ENCODE measurements at regions not wholly inside any gene's neighbourhood (a gene's known extent, or its start where the extent isn't known, plus 50 kb on each side); places are given as distances from the start of the nearest gene placed in this dataset.
A peak's percentile ranks its signal among the peaks of the same experiment; 100 is the strongest.

GRCh38 chr5:158177146-158177545 lies 318.2 kb upstream of the CLINT1 start:
- CTCF ChIA-PET, result no interaction called here

GRCh38 chr5:158175934-158176481 lies 317.1 kb upstream of the CLINT1 start:
- H3K4me3 Mint-ChIP-seq, result no peak overlapping the region
- no peak overlapping the region for H3K27ac Mint-ChIP-seq
- DNase-seq (no peak), ATAC-seq (ENCODE audit: poor library complexity) (no peak)
- H3K4me1 ChIP-seq (ENCODE audit: insufficient read depth, low read length), result no peaks in the 10 kb centered on the region
- intact Hi-C loops (cut with DNase I, micrococcal nuclease), result loop anchor here (1.0 to 5.0 kb wide), 4 partner anchors 521 to 957 kb away; no protein-coding TSS in a partner anchor
- H3K27me3 ChIP-seq (ENCODE audit: control insufficient read depth in 1 of 2, insufficient read depth in 2 of 2, low read length in 2 of 2), result peaks cover 0 to 3% of the 10 kb centered on the region in 2 experiments
- no peaks in the 10 kb centered on the region for H3K9me3 Mint-ChIP-seq
- no peaks in the 10 kb centered on the region for H3K27me3 Mint-ChIP-seq
- ChIA-PET POLR2A (interaction anchor here (0.6 kb wide), 1 partner anchor 957 kb away, joined by 3 read pairs; no protein-coding TSS in a partner anchor), CTCF (interaction anchor here (2.3 kb wide), 1 partner anchor 931 kb away, joined by 9 read pairs; no protein-coding TSS in a partner anchor)
- H3K4me1 Mint-ChIP-seq (ENCODE audit: low read depth), result no peaks in the 10 kb centered on the region
- no peaks in the 10 kb centered on the region for H3K9me3 ChIP-seq (ENCODE audit: control insufficient read depth in 1 of 2, insufficient read depth in 1 of 2, low read length in 2 of 2)
- H3K36me3 ChIP-seq (ENCODE audit: insufficient read depth, low read length), result no peaks in the 10 kb centered on the region
- H3K27ac ChIP-seq (ENCODE audit: low read depth in 1 of 2, low read length in 2 of 2), result no peak overlapping the region
- no peak overlapping the region for H3K4me3 ChIP-seq (ENCODE audit: low read length)
- no peaks in the 10 kb centered on the region for H3K36me3 Mint-ChIP-seq (ENCODE audit: low read depth)
- TF ChIP-seq CTCF (IDR thresholded peaks at IDR 0.05), result no peak

More at GRCh38 chr5:158177146-158177545, 318.2 kb upstream of the CLINT1 start:
- no peak for TF ChIP-seq CTCF (IDR thresholded peaks at IDR 0.05)
- intact Hi-C loops (cut with DNase I, micrococcal nuclease), result loop anchor here in 1 of 2 experiments (2.0 to 5.0 kb wide), 2 partner anchors 520 to 930 kb away; no protein-coding TSS in a partner anchor
- no peaks in the 10 kb centered on the region for H3K4me1 Mint-ChIP-seq (ENCODE audit: low read depth)
- H3K9me3 ChIP-seq (ENCODE audit: control insufficient read depth in 1 of 2, insufficient read depth in 1 of 2, low read length in 2 of 2), result no peaks in the 10 kb centered on the region
- no peak overlapping the region for H3K4me3 Mint-ChIP-seq
- H3K36me3 Mint-ChIP-seq (ENCODE audit: low read depth), result no peaks in the 10 kb centered on the region
- POLR2A ChIA-PET, result no interaction called here
- no peak overlapping the region for H3K27ac ChIP-seq (ENCODE audit: low read depth in 1 of 2, low read length in 2 of 2)
- H3K4me3 ChIP-seq (ENCODE audit: low read length), result no peak overlapping the region
- H3K9me3 Mint-ChIP-seq, result no peaks in the 10 kb centered on the region
- DNase-seq (no peak), ATAC-seq (ENCODE audit: poor library complexity) (no peak)
- H3K27me3 ChIP-seq (ENCODE audit: control insufficient read depth in 1 of 2, insufficient read depth in 2 of 2, low read length in 2 of 2), result peaks cover 0 to 3% of the 10 kb centered on the region in 2 experiments
- no peaks in the 10 kb centered on the region for H3K27me3 Mint-ChIP-seq
- H3K27ac Mint-ChIP-seq, result no peak overlapping the region
- H3K4me1 ChIP-seq (ENCODE audit: insufficient read depth, low read length), result no peaks in the 10 kb centered on the region
- H3K36me3 ChIP-seq (ENCODE audit: insufficient read depth, low read length), result no peaks in the 10 kb centered on the region

GRCh38 chr5:158174918-158175851 lies 316.2 kb upstream of the CLINT1 start:
- Histone ChIP-seq H3K27ac (ENCODE audit: low read depth in 1 of 2, low read length in 2 of 2) (no peak overlapping the region), H3K36me3 (ENCODE audit: insufficient read depth, low read length) (no peaks in the 10 kb centered on the region), H3K9me3 (ENCODE audit: control insufficient read depth in 1 of 2, insufficient read depth in 1 of 2, low read length in 2 of 2) (no peaks in the 10 kb centered on the region), H3K4me1 (ENCODE audit: insufficient read depth, low read length) (no peaks in the 10 kb centered on the region), H3K27me3 (ENCODE audit: control insufficient read depth in 1 of 2, insufficient read depth in 2 of 2, low read length in 2 of 2) (peaks cover 0 to 3% of the 10 kb centered on the region in 2 experiments), H3K4me3 (ENCODE audit: low read length) (no peak overlapping the region)
- no peaks in the 10 kb centered on the region for H3K27me3 Mint-ChIP-seq
- ChIA-PET CTCF (interaction anchor here (0.5 to 2.3 kb wide), 3 partner anchors 582 to 957 kb away, joined by 3 to 9 read pairs (median 3); no protein-coding TSS in a partner anchor), POLR2A (interaction anchor here (1.3 to 1.4 kb wide), 2 partner anchors 521 to 932 kb away, joined by 3 to 13 read pairs; no protein-coding TSS in a partner anchor)
- no peaks in the 10 kb centered on the region for H3K4me1 Mint-ChIP-seq (ENCODE audit: low read depth)
- peak; percentile 52 for ATAC-seq (ENCODE audit: poor library complexity)
- no peak overlapping the region for H3K4me3 Mint-ChIP-seq
- H3K9me3 Mint-ChIP-seq, result no peaks in the 10 kb centered on the region
- peak; percentile 55 for TF ChIP-seq CTCF (IDR thresholded peaks at IDR 0.05)
- intact Hi-C loops (cut with DNase I, micrococcal nuclease), result loop anchor here (1.0 to 5.0 kb wide), 3 partner anchors 522 to 958 kb away; no protein-coding TSS in a partner anchor
- DNase-seq, result peak; percentile 3 to 70 (median 29)
- H3K36me3 Mint-ChIP-seq (ENCODE audit: low read depth), result no peaks in the 10 kb centered on the region
- no peak overlapping the region for H3K27ac Mint-ChIP-seq

Measured in CD4-positive, alpha-beta T cell (primary cell).